ENCODE measurements at regions not wholly inside any gene's neighbourhood (a gene's known extent, or its start where the extent isn't known, plus 50 kb on each side); places are given as distances from the start of the nearest gene placed in this dataset.

- no peaks in the 10 kb centered on the region for H3K9me2 ChIP-seq (replicated peaks; ENCODE audit: insufficient read depth)
- H2AFZ ChIP-seq = no peak overlapping the region
- no peak for TF ChIP-seq CTCF (IDR thresholded peaks at IDR 0.05; ENCODE audit: poor library complexity)
- TF ChIP-seq EZH2phosphoT487 (IDR thresholded peaks at IDR 0.05; ENCODE audit: low read depth, severe bottlenecking, unreplicated experiment) = no peak
- DNase-seq (ENCODE audit: low spot score) = no peak
- H3K36me3 ChIP-seq (replicated peaks; ENCODE audit: insufficient read depth, low read depth) = no peaks in the 10 kb centered on the region
- no peak overlapping the region for H3K27ac ChIP-seq
- H3K4me3 ChIP-seq = no peak overlapping the region
- H4K20me1 ChIP-seq (ENCODE audit: insufficient read depth, poor library complexity, severe bottlenecking) = no peaks in the 10 kb centered on the region
- H3K4me1 ChIP-seq (ENCODE audit: insufficient read depth) = no peaks in the 10 kb centered on the region
- H3K79me2 ChIP-seq = no peaks in the 10 kb centered on the region
- WGBS (ENCODE audit: low lambda C conversion rate, missing lambda C conversion rate) = 86% methylated on average over 2 of the region's 2 CpGs
- H3K4me2 ChIP-seq = no peak overlapping the region
- no peaks in the 10 kb centered on the region for H3K9me3 ChIP-seq (ENCODE audit: low read depth)
- H3K27me3 ChIP-seq = no peaks in the 10 kb centered on the region
Measured at GRCh38 chrX:128884430-128884829, 638.9 kb downstream of the SMARCA1 start.

- no peak overlapping the region for H3K4me2 ChIP-seq
- no peaks in the 10 kb centered on the region for H3K4me1 ChIP-seq (ENCODE audit: insufficient read depth)
- no peaks in the 10 kb centered on the region for H3K9me2 ChIP-seq (replicated peaks; ENCODE audit: insufficient read depth)
- no peak for TF ChIP-seq EZH2phosphoT487 (IDR thresholded peaks at IDR 0.05; ENCODE audit: low read depth, severe bottlenecking, unreplicated experiment)
- no peak for TF ChIP-seq EZH2 (IDR thresholded peaks at IDR 0.05; ENCODE audit: borderline replicate concordance)
- TF ChIP-seq CTCF (IDR thresholded peaks at IDR 0.05; ENCODE audit: poor library complexity) = no peak
- no peaks in the 10 kb centered on the region for H3K79me2 ChIP-seq
- H3K36me3 ChIP-seq (replicated peaks; ENCODE audit: insufficient read depth, low read depth) = no peaks in the 10 kb centered on the region
- H3K27ac ChIP-seq = no peak overlapping the region
- no peaks in the 10 kb centered on the region for H3K27me3 ChIP-seq
- no peaks in the 10 kb centered on the region for H4K20me1 ChIP-seq (ENCODE audit: insufficient read depth, poor library complexity, severe bottlenecking)
- 83% methylated on average over 3 of the region's 3 CpGs for WGBS (ENCODE audit: low lambda C conversion rate, missing lambda C conversion rate)
- H2AFZ ChIP-seq = no peak overlapping the region
- no peaks in the 10 kb centered on the region for H3K9me3 ChIP-seq (ENCODE audit: low read depth)
- no peak for DNase-seq (ENCODE audit: low spot score)
- H3K4me3 ChIP-seq = no peak overlapping the region
Measured at GRCh38 chrX:128883650-128884049, 639.6 kb downstream of the SMARCA1 start.

- H3K4me2 ChIP-seq = no peak overlapping the region
- DNase-seq (ENCODE audit: low spot score) = no peak
- H3K9me2 ChIP-seq (replicated peaks; ENCODE audit: insufficient read depth) = no peaks in the 10 kb centered on the region
- no peak for TF ChIP-seq EZH2phosphoT487 (IDR thresholded peaks at IDR 0.05; ENCODE audit: low read depth, severe bottlenecking, unreplicated experiment)
- H3K36me3 ChIP-seq (replicated peaks; ENCODE audit: insufficient read depth, low read depth) = no peaks in the 10 kb centered on the region
- H4K20me1 ChIP-seq (ENCODE audit: insufficient read depth, poor library complexity, severe bottlenecking) = no peaks in the 10 kb centered on the region
- H3K4me1 ChIP-seq (ENCODE audit: insufficient read depth) = no peaks in the 10 kb centered on the region
- H3K27me3 ChIP-seq = no peaks in the 10 kb centered on the region
- H3K27ac ChIP-seq = no peak overlapping the region
- no peak overlapping the region for H3K4me3 ChIP-seq
- peaks cover 3% of the 10 kb centered on the region for H3K9me3 ChIP-seq (ENCODE audit: low read depth)
- H3K79me2 ChIP-seq = no peaks in the 10 kb centered on the region
- no peak overlapping the region for H2AFZ ChIP-seq
Measured at GRCh38 chrX:128870361-128870760, 652.9 kb downstream of the SMARCA1 start.

- Histone ChIP-seq H3K79me2 (no peaks in the 10 kb centered on the region), H3K4me3 (no peak overlapping the region), H2AFZ (no peak overlapping the region), H3K36me3 (replicated peaks; ENCODE audit: insufficient read depth, low read depth) (no peaks in the 10 kb centered on the region), H3K9me2 (replicated peaks; ENCODE audit: insufficient read depth) (no peaks in the 10 kb centered on the region), H3K9me3 (ENCODE audit: low read depth) (no peaks in the 10 kb centered on the region), H3K27me3 (no peaks in the 10 kb centered on the region), H3K4me1 (ENCODE audit: insufficient read depth) (no peaks in the 10 kb centered on the region), H3K27ac (no peak overlapping the region), H4K20me1 (ENCODE audit: insufficient read depth, poor library complexity, severe bottlenecking) (no peaks in the 10 kb centered on the region), H3K4me2 (no peak overlapping the region)
- 76% methylated on average over 2 of the region's 2 CpGs for WGBS (ENCODE audit: low lambda C conversion rate, missing lambda C conversion rate)
- DNase-seq (ENCODE audit: low spot score) = no peak
- TF ChIP-seq CTCF (IDR thresholded peaks at IDR 0.05; ENCODE audit: poor library complexity) (no peak), EZH2 (IDR thresholded peaks at IDR 0.05; ENCODE audit: borderline replicate concordance) (no peak), EZH2phosphoT487 (IDR thresholded peaks at IDR 0.05; ENCODE audit: low read depth, severe bottlenecking, unreplicated experiment) (no peak)
Measured at GRCh38 chrX:128862557-128862956, 660.7 kb downstream of the SMARCA1 start.

All from hepatocyte (in vitro differentiated cells).